GM12878 (cell line): ENCODE measurements at regions not wholly inside any gene's neighbourhood (a gene's known extent, or its start where the extent isn't known, plus 50 kb on each side); places are given as distances from the start of the nearest gene placed in this dataset.
A peak's percentile ranks its signal among the peaks of the same experiment; 100 is the strongest.

Experiments
- CTCF ChIP-seq, 3 experiments: IDR thresholded peaks in 2 of 3; conservative IDR thresholded peaks in 1 of 3; 2 replicates each; pipeline ENCODE4 v1.5.1; 2011; ENCODE audit warnings: low read depth in 3 of 3, low read length in 3 of 3, mild to moderate bottlenecking in 3 of 3, control low read depth in 2 of 3, moderate library complexity in 2 of 3, inconsistent platforms in 1 of 3, mixed read lengths in 1 of 3; ENCODE audit not compliant: control insufficient read depth in 2 of 3, insufficient read depth in 1 of 3; ENCODE audit errors: extremely low read depth in 1 of 3
- ESRRA ChIP-seq: IDR thresholded peaks from 2 replicates; pipeline ENCODE4 v1.6.1; 2012; ENCODE audit warnings: mild to moderate bottlenecking, low read length, improper control_type of control experiment
- EZH2 ChIP-seq: IDR thresholded peaks from 2 replicates; pipeline ENCODE4 v1.6.1; 2012; ENCODE audit warnings: low read depth, mild to moderate bottlenecking, control low read depth, inconsistent platforms, low read length, borderline replicate concordance; ENCODE audit not compliant: control insufficient read depth
- POLR2A ChIP-seq: IDR thresholded peaks from 2 replicates; pipeline ENCODE4 v1.6.1; 2011; ENCODE audit warnings: low read depth, mild to moderate bottlenecking, low read length
- RFX5 ChIP-seq: IDR thresholded peaks from 2 replicates; pipeline ENCODE4 v1.6.1; 2011; ENCODE audit warnings: low read depth, low read length, improper control_type of control experiment

- TF ChIP-seq CTCF (IDR thresholded peaks at IDR 0.05 in 2 of 3, conservative IDR thresholded peaks at IDR 0.05 in 1 of 3; ENCODE audit: control insufficient read depth in 2 of 3, extremely low read depth in 1 of 3, insufficient read depth in 1 of 3, low read depth in 3 of 3, low read length in 3 of 3) (peak in 2 of 3 experiments; percentile 1 to 17; a peak in 2 of 6 replicates), RFX5 (peak; percentile 96), ESRRA (no peak), POLR2A (peak; percentile 76), EZH2 (no peak)
Measured at GRCh38 chr9:124197177-124198095, 60.3 kb upstream of the NEK6 start.
